GM12874 (cell line): ENCODE measurements at regions not wholly inside any gene's neighbourhood (a gene's known extent, or its start where the extent isn't known, plus 50 kb on each side); places are given as distances from the start of the nearest gene placed in this dataset.

Experiments
- CTCF ChIP-seq: IDR thresholded peaks from 2 replicates; pipeline ENCODE4 v1.5.1; 2011; ENCODE audit warnings: low read depth, mild to moderate bottlenecking, control low read depth, low read length, moderate library complexity; ENCODE audit not compliant: insufficient read depth

- TF ChIP-seq CTCF, result no peak
Observed at GRCh38 chr3:186465508-186465907, 78.7 kb downstream of the CRYGS start.

DNA sequence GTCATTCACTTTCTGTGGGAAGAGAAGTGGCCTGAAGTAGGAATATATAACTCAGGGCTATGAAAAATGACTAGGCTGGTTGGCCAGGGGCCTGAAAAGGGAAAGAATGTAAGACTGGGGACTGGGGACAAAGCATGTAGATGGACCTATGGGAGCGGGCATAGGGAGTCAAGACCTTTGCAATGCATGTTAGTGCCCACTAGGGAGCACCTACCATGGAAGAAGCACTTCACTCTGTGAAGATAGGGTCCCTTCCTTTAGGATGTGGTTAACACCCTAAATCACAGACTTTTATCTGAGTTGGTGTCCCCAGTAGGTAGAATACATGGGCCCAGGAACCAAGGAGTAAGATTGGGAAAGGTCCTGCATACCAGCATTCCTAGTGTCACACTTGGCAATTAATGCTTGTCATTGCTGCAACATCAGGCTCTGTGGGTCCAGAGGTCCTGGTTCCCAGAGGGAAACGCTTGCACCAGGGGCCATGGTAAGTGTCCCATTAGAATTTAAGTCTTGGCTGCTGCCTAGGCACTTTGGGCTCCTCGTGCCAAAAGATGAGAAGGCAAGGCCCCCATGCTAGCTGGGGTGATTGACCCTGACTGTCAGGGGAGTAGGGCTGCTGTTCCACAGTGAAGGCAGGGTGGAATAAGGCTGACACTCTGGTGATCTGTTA is 79.6 kb downstream of the CRYGS start:
- TF ChIP-seq CTCF, result peak; percentile 43; the same call in 1 of the 2 replicates

- no peak for TF ChIP-seq CTCF
Observed at GRCh38 chr3:186461141-186461540, 83.0 kb downstream of the CRYGS start.

DNA sequence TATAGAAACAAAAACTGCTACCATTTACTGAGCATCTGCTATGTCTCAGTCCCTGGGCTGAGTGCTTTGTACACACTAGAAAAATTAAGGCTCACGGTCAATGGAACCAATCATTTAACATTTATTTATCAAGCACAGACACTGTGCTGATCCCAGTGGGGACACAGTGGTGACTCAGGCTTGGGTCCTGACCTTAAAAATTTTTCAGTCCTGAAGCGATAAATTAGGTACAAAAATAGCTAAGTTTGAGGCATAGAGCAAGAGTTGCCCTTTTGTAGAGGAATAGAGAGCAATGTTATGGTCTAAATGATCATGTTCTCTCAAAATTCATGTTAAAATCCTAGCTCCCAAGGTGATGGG is 85.1 kb downstream of the CRYGS start:
- TF ChIP-seq CTCF, result no peak

DNA sequence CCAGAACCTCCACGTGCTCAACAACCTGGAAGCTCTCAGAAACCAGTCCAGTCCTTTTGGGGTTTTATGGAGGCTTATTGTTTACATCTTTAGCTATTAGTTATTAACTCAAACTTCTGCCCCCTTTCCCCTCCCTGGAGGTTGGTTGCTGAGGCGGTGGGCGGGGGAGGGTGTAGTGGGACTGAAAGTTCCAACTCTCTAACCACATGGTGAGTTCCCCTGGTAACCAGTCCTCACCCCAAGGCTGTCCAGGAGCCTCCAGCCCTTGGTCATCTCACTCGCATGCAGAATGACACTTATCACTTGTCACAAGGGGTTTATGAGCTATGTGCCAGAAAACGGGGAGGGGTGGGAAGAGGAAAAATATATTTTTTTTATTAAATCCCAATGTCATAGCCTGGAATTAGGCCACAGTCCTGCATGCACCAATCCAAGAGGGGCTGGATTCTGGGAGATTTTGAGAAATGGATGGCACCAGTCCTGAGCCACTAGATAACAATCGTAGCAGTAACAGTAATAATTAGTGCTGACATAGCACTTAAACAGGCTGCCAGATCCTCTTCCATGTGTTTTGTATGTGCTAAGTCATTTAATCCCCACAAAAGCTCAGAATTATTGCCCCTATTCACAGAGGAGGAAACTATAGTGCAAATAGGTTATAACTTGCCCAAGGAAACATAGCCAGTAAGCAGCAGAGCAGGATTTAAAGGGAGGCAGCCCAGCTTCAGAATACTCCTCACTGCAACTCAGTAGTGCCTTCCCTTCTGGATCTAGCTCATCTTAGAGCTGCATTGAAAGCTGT is 85.7 kb downstream of the CRYGS start:
- no peak for TF ChIP-seq CTCF

DNA sequence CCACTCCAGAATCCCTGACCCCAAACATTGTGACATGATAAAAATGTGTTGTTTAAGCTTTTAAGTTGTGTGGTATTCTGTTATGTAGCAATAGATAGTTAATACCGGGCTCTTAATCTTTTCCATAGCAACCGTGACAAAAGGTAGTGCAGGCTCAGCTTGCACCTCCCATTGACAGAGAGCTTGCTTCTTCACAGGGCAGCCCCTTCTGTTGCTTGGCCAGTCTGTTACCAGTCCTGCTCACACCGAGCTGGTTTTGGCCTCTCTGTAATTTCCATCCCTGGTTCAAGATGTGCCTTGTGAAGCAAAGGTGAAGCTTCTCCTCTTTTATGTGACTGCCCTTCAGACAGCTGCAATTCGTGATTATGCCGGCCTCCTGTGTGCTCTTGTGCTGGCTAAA is 86.9 kb downstream of the CRYGS start:
- no peak for TF ChIP-seq CTCF

- TF ChIP-seq CTCF, result no peak
Observed at GRCh38 chr3:186456731-186457191, 87.4 kb downstream of the CRYGS start.
